ENCODE measurements at regions not wholly inside any gene's neighbourhood (a gene's known extent, or its start where the extent isn't known, plus 50 kb on each side); places are given as distances from the start of the nearest gene placed in this dataset.
A peak's percentile ranks its signal among the peaks of the same experiment; 100 is the strongest.

DNA sequence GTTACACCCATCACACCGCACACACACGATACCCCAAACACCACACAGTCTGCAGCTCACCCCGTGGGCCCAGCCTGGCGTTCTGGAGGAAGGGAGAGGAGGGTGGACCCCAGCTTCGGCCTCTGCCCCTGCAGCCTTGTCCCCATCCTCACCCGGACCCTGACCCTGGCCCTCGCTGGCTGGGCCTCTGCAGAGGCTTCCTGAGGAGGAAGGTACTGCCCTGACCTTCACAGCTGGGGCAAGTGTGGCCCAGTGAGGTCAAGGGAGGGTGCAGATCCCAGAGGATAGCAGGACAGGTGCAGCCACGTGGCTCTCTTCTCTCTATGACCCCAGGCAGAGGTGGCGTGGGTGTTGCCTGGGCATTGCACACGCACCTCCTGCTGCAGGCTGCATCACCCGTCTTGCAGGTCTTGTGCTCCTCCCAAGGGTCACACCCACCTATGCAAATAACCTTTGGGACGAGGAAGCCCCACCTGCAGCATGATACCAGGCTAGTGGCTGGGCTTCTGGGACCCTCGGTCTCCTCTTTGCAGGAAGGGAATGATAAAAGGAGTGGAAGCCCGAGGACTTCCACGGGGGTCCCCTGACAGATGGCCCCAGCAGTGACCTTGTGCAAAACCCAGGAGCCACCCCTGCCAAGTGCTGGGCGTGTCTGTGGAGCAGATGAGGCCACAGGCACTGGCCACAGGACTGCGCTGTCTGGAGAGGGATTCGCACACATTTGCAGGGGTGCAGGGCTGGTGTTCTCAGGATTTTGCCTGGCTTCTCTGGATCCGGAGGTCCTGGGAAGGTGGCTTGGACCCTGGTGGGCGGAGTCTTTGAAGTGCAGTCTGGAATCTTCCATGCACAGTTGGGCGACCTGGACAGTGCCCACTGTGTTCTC lies 1241.5 kb downstream of the BRD1 start:
- no peaks in the 10 kb centered on the region for H3F3A ChIP-seq (replicated peaks; ENCODE audit: low read depth)
- no peaks in the 10 kb centered on the region for H3K36me3 ChIP-seq (ENCODE audit: insufficient read depth)
- TF ChIP-seq JUNB (IDR thresholded peaks at IDR 0.05; ENCODE audit: unreplicated experiment), result no peak
- TF ChIP-seq EZH2 (IDR thresholded peaks at IDR 0.05; ENCODE audit: low read depth, unreplicated experiment), result no peak
- no peak for TF ChIP-seq ZNF114 (CRISPR knock-in tag; IDR thresholded peaks at IDR 0.05)
- TF ChIP-seq EZH2phosphoT487 (IDR thresholded peaks at IDR 0.05; ENCODE audit: unreplicated experiment), result no peak
- no peak for TF ChIP-seq POLR2AphosphoS5 (IDR thresholded peaks at IDR 0.05; ENCODE audit: low read depth)
- TF ChIP-seq ZNF331 (CRISPR knock-in tag; IDR thresholded peaks at IDR 0.05; ENCODE audit: low read depth), result no peak
- TF ChIP-seq, protein P1, sequence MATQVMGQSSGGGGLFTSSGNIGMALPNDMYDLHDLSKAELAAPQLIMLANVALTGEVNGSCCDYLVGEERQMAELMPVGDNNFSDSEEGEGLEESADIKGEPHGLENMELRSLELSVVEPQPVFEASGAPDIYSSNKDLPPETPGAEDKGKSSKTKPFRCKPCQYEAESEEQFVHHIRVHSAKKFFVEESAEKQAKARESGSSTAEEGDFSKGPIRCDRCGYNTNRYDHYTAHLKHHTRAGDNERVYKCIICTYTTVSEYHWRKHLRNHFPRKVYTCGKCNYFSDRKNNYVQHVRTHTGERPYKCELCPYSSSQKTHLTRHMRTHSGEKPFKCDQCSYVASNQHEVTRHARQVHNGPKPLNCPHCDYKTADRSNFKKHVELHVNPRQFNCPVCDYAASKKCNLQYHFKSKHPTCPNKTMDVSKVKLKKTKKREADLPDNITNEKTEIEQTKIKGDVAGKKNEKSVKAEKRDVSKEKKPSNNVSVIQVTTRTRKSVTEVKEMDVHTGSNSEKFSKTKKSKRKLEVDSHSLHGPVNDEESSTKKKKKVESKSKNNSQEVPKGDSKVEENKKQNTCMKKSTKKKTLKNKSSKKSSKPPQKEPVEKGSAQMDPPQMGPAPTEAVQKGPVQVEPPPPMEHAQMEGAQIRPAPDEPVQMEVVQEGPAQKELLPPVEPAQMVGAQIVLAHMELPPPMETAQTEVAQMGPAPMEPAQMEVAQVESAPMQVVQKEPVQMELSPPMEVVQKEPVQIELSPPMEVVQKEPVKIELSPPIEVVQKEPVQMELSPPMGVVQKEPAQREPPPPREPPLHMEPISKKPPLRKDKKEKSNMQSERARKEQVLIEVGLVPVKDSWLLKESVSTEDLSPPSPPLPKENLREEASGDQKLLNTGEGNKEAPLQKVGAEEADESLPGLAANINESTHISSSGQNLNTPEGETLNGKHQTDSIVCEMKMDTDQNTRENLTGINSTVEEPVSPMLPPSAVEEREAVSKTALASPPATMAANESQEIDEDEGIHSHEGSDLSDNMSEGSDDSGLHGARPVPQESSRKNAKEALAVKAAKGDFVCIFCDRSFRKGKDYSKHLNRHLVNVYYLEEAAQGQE (IDR thresholded peaks at IDR 0.05; ENCODE audit: unreplicated experiment), result no peak
- TF ChIP-seq, protein P2, sequence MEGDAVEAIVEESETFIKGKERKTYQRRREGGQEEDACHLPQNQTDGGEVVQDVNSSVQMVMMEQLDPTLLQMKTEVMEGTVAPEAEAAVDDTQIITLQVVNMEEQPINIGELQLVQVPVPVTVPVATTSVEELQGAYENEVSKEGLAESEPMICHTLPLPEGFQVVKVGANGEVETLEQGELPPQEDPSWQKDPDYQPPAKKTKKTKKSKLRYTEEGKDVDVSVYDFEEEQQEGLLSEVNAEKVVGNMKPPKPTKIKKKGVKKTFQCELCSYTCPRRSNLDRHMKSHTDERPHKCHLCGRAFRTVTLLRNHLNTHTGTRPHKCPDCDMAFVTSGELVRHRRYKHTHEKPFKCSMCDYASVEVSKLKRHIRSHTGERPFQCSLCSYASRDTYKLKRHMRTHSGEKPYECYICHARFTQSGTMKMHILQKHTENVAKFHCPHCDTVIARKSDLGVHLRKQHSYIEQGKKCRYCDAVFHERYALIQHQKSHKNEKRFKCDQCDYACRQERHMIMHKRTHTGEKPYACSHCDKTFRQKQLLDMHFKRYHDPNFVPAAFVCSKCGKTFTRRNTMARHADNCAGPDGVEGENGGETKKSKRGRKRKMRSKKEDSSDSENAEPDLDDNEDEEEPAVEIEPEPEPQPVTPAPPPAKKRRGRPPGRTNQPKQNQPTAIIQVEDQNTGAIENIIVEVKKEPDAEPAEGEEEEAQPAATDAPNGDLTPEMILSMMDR (conservative IDR thresholded peaks at IDR 0.05; ENCODE audit: low read depth in 2 of 2), result no peak
- no peak for TF ChIP-seq STAT1 (IDR thresholded peaks at IDR 0.05; ENCODE audit: unreplicated experiment)
- TF ChIP-seq ZNF462 (CRISPR knock-in tag; IDR thresholded peaks at IDR 0.05), result no peak
- TF ChIP-seq, protein P3, sequence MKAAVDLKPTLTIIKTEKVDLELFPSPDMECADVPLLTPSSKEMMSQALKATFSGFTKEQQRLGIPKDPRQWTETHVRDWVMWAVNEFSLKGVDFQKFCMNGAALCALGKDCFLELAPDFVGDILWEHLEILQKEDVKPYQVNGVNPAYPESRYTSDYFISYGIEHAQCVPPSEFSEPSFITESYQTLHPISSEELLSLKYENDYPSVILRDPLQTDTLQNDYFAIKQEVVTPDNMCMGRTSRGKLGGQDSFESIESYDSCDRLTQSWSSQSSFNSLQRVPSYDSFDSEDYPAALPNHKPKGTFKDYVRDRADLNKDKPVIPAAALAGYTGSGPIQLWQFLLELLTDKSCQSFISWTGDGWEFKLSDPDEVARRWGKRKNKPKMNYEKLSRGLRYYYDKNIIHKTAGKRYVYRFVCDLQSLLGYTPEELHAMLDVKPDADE (IDR thresholded peaks at IDR 0.05), result no peak
- no peak for TF ChIP-seq CREB1 (CRISPR knock-in tag; IDR thresholded peaks at IDR 0.05; ENCODE audit: low read depth)
- TF ChIP-seq NANOG (IDR thresholded peaks at IDR 0.05; ENCODE audit: borderline replicate concordance), result no peak
- DNase-seq (ENCODE audit: low spot score), result no peak
- Mint-ChIP-seq H3K27me3 (ENCODE audit: insufficient read depth, low read depth, poor library complexity) (peaks cover 3% of the 10 kb centered on the region), H3K27ac (no peak overlapping the region), H3K9me3 (no peaks in the 10 kb centered on the region; the same call in 2 of the 3 replicates), H3K4me1 (peaks cover 2% of the 10 kb centered on the region; the same call in 1 of the 3 replicates), H3K36me3 (ENCODE audit: low read depth) (no peaks in the 10 kb centered on the region), H3K4me3 (no peak overlapping the region)
- no peaks in the 10 kb centered on the region for H3K4me1 ChIP-seq (ENCODE audit: insufficient read depth)
- no peaks in the 10 kb centered on the region for H3K9me2 ChIP-seq (ENCODE audit: insufficient read depth)
- no peaks in the 10 kb centered on the region for H3K79me2 ChIP-seq (replicated peaks; ENCODE audit: insufficient read depth)
- H4K20me1 ChIP-seq (replicated peaks; ENCODE audit: insufficient read depth), result no peaks in the 10 kb centered on the region
- no peak overlapping the region for H3K27ac ChIP-seq (ENCODE audit: low read depth)
- ATAC-seq, result peak; percentile 93
- no peak overlapping the region for H3K4me2 ChIP-seq
- H3K4me3 ChIP-seq, result no peak overlapping the region
- H2AFZ ChIP-seq, result no peak overlapping the region
- H3K27me3 ChIP-seq (ENCODE audit: insufficient read depth), result no peaks in the 10 kb centered on the region

Measured in GM23338 (cell line).